MM.1S (cell line): ENCODE measurements at regions not wholly inside any gene's neighbourhood (a gene's known extent, or its start where the extent isn't known, plus 50 kb on each side); places are given as distances from the start of the nearest gene placed in this dataset.

Source experiments
- DNase-seq: peaks from one replicate; pipeline ENCODE4 v3.0.0-alpha.2; 2015
- H2AFZ ChIP-seq: fragments of 300-600 bp; sonication (generic); 2 replicates; pipeline ENCODE4 v1.6.0; 2016; ENCODE audit warnings: antibody characterized with exemption, low read length
- H3F3A ChIP-seq: fragments of 300-600 bp; sonication (generic); 2 replicates; pipeline ENCODE4 v1.6.1; 2016; ENCODE audit warnings: mild to moderate bottlenecking, antibody characterized with exemption, low read length, moderate library complexity, mixed read lengths; ENCODE audit not compliant: insufficient read depth
- H3K27ac ChIP-seq: fragments of 300-600 bp; sonication (generic); 2 replicates; pipeline ENCODE4 v1.5.1; 2016; ENCODE audit warnings: mild to moderate bottlenecking, low read length
- H3K27me3 ChIP-seq: fragments of 300-600 bp; sonication (generic); replicated peaks from 2 replicates; pipeline ENCODE4 v1.6.0; 2016; ENCODE audit warnings: low read length; ENCODE audit not compliant: insufficient read depth
- H3K36me3 ChIP-seq: fragments of 300-600 bp; sonication (generic); replicated peaks from 2 replicates; pipeline ENCODE4 v1.6.1; 2016; ENCODE audit warnings: mild to moderate bottlenecking, low read length, mixed read lengths; ENCODE audit not compliant: insufficient read depth
- H3K4me1 ChIP-seq: fragments of 300-600 bp; sonication (generic); 2 replicates; pipeline ENCODE4 v1.6.1; 2016; ENCODE audit warnings: low read length, mixed read lengths
- H3K4me2 ChIP-seq: fragments of 300-600 bp; sonication (generic); 2 replicates; pipeline ENCODE4 v1.6.0; 2016; ENCODE audit warnings: low read depth, low read length
- H3K4me3 ChIP-seq: fragments of 300-600 bp; sonication (generic); 2 replicates; pipeline ENCODE4 v1.5.1; 2016; ENCODE audit warnings: low read length, mixed read lengths
- H3K79me2 ChIP-seq: fragments of 300-600 bp; sonication (generic); 2 replicates; pipeline ENCODE4 v1.6.1; 2016; ENCODE audit warnings: mixed run types, low read length, mixed read lengths
- H3K9ac ChIP-seq: fragments of 300-600 bp; sonication (generic); 2 replicates; pipeline ENCODE4 v1.6.1; 2016; ENCODE audit warnings: low read length, mixed read lengths
- H3K9me2 ChIP-seq: fragments of 300-600 bp; sonication (generic); replicated peaks from 2 replicates; pipeline ENCODE4 v1.6.1; 2016; ENCODE audit warnings: mild to moderate bottlenecking, low read length, mixed read lengths; ENCODE audit not compliant: insufficient read depth
- H3K9me3 ChIP-seq: fragments of 300-600 bp; sonication (generic); replicated peaks from 2 replicates; pipeline ENCODE4 v1.6.1; 2016; ENCODE audit warnings: mild to moderate bottlenecking, low read length, mixed read lengths; ENCODE audit not compliant: insufficient read depth
- H4K20me1 ChIP-seq: fragments of 300-600 bp; sonication (generic); 2 replicates; pipeline ENCODE4 v1.6.1; 2016; ENCODE audit warnings: mild to moderate bottlenecking, low read length, moderate library complexity, mixed read lengths; ENCODE audit not compliant: insufficient read depth
- EZH2 ChIP-seq: fragments of 300-600 bp; sonication (generic); optimal IDR thresholded peaks from 2 replicates; pipeline ENCODE3; 2017; ENCODE audit warnings: low read depth, mild to moderate bottlenecking, antibody characterized with exemption, low read length, mixed read lengths
- EZH2phosphoT487 ChIP-seq: fragments of 300-600 bp; sonication (generic); IDR thresholded peaks from 2 replicates; pipeline ENCODE4 v1.6.1; 2018; ENCODE audit warnings: antibody characterized with exemption, low read length
- TF ChIP-seq, protein P1 (sequence below): fragments of 300-600 bp; sonication (generic); IDR thresholded peaks from 2 replicates; pipeline ENCODE4 v1.5.1; 2016; ENCODE audit warnings: antibody characterized with exemption, low read length, mixed read lengths

DNA sequence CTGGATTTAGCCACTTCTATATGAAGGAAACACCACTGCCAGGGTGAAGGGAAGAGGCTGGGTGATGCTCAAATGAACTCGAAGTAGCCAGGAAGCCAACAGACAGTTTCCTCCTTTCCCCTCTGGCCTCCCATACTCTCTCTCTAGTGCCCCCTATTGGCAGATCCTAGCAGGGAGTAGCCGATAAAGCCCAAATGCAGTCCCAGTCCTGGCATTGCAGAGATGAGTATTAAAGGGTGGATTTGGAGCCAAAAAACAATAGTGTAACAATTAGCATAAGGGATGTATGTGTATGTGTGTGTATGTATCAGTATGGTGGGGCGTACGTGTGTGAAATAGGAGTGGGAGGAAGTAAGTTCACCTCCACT is 213.8 kb upstream of the LDB2 start:
- H3K36me3 ChIP-seq, result no peaks in the 10 kb centered on the region
- H3K9ac ChIP-seq, result no peak overlapping the region
- no peak for DNase-seq
- H3K79me2 ChIP-seq, result no peaks in the 10 kb centered on the region
- no peaks in the 10 kb centered on the region for H4K20me1 ChIP-seq
- no peak overlapping the region for H2AFZ ChIP-seq
- H3K27ac ChIP-seq, result no peak overlapping the region
- no peaks in the 10 kb centered on the region for H3F3A ChIP-seq
- no peaks in the 10 kb centered on the region for H3K4me1 ChIP-seq
- no peak overlapping the region for H3K4me3 ChIP-seq
- TF ChIP-seq EZH2, result no peak
- TF ChIP-seq, protein P1, sequence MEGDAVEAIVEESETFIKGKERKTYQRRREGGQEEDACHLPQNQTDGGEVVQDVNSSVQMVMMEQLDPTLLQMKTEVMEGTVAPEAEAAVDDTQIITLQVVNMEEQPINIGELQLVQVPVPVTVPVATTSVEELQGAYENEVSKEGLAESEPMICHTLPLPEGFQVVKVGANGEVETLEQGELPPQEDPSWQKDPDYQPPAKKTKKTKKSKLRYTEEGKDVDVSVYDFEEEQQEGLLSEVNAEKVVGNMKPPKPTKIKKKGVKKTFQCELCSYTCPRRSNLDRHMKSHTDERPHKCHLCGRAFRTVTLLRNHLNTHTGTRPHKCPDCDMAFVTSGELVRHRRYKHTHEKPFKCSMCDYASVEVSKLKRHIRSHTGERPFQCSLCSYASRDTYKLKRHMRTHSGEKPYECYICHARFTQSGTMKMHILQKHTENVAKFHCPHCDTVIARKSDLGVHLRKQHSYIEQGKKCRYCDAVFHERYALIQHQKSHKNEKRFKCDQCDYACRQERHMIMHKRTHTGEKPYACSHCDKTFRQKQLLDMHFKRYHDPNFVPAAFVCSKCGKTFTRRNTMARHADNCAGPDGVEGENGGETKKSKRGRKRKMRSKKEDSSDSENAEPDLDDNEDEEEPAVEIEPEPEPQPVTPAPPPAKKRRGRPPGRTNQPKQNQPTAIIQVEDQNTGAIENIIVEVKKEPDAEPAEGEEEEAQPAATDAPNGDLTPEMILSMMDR, result peak; percentile 37
- H3K4me2 ChIP-seq, result no peak overlapping the region
- no peaks in the 10 kb centered on the region for H3K9me2 ChIP-seq
- H3K27me3 ChIP-seq, result no peaks in the 10 kb centered on the region
- no peaks in the 10 kb centered on the region for H3K9me3 ChIP-seq

DNA sequence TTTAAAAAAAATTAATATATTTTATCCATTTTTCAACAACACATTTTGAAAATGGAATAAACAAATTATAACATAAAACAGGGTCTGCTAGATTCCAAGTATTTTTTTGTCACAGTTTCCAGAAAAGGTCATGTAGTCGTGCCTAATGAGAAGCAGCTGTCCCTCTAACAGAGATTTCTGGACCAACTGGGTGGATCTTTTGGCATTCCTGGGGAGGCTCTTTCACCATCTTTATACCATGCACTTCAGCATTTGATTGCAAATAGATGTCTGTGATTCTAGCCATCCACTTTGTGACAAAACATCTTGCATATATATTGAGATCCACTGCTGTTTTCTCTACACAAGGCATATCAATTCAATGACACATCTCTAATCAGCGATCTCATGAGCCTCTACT is 210.7 kb upstream of the LDB2 start:
- Histone ChIP-seq H3K9me2 (no peaks in the 10 kb centered on the region), H3K4me2 (no peak overlapping the region), H3K79me2 (no peaks in the 10 kb centered on the region), H4K20me1 (no peaks in the 10 kb centered on the region), H3K9ac (no peak overlapping the region), H2AFZ (no peak overlapping the region), H3K27me3 (no peaks in the 10 kb centered on the region), H3K4me1 (no peaks in the 10 kb centered on the region), H3K27ac (no peak overlapping the region), H3K36me3 (no peaks in the 10 kb centered on the region), H3F3A (no peaks in the 10 kb centered on the region), H3K4me3 (no peak overlapping the region), H3K9me3 (no peaks in the 10 kb centered on the region)
- no peak for TF ChIP-seq EZH2
- TF ChIP-seq, protein P1, result no peak
- TF ChIP-seq EZH2phosphoT487, result no peak
- DNase-seq, result no peak

GRCh38 chr4:17103231-17103630 is 204.8 kb upstream of the LDB2 start:
- Histone ChIP-seq H3K4me2 (no peak overlapping the region), H3K79me2 (no peaks in the 10 kb centered on the region)
- TF ChIP-seq EZH2, result no peak

GRCh38 chr4:17098996-17099395 is 200.6 kb upstream of the LDB2 start:
- Histone ChIP-seq H3K36me3 (no peaks in the 10 kb centered on the region), H4K20me1 (no peaks in the 10 kb centered on the region), H3K9me2 (no peaks in the 10 kb centered on the region), H3F3A (no peaks in the 10 kb centered on the region), H3K27ac (no peak overlapping the region), H3K9ac (no peak overlapping the region), H3K27me3 (no peaks in the 10 kb centered on the region), H3K79me2 (no peaks in the 10 kb centered on the region), H2AFZ (no peak overlapping the region), H3K4me1 (no peaks in the 10 kb centered on the region), H3K4me2 (no peak overlapping the region), H3K9me3 (no peaks in the 10 kb centered on the region), H3K4me3 (no peak overlapping the region)
- DNase-seq, result no peak
- TF ChIP-seq EZH2phosphoT487 (no peak), EZH2 (no peak)
- TF ChIP-seq, protein P1, result no peak

More at GRCh38 chr4:17103231-17103630, 204.8 kb upstream of the LDB2 start:
- H3F3A ChIP-seq, result no peaks in the 10 kb centered on the region
- H3K9me3 ChIP-seq, result no peaks in the 10 kb centered on the region
- H3K9me2 ChIP-seq, result no peaks in the 10 kb centered on the region
- H2AFZ ChIP-seq, result no peak overlapping the region
- no peaks in the 10 kb centered on the region for H3K4me1 ChIP-seq
- no peaks in the 10 kb centered on the region for H3K36me3 ChIP-seq
- DNase-seq, result no peak
- no peak overlapping the region for H3K27ac ChIP-seq
- H3K27me3 ChIP-seq, result no peaks in the 10 kb centered on the region
- H3K4me3 ChIP-seq, result no peak overlapping the region
- no peaks in the 10 kb centered on the region for H4K20me1 ChIP-seq
- H3K9ac ChIP-seq, result no peak overlapping the region
